Neural cell (in vitro differentiated cells): ENCODE measurements at regions not wholly inside any gene's neighbourhood (a gene's known extent, or its start where the extent isn't known, plus 50 kb on each side); places are given as distances from the start of the nearest gene placed in this dataset.

Experiments
- H2AFZ ChIP-seq: fragments of 200-600, 300-800 bp; sonication (generic), shearing (Covaris generic); 2 replicates; pipeline ENCODE4 v1.6.0; 2014; ENCODE audit warnings: low read depth, mild to moderate bottlenecking, antibody characterized with exemption, low read length, moderate library complexity
- H3F3A ChIP-seq: fragments of 200-600 bp; shearing (Covaris generic); 2 replicates; pipeline ENCODE4 v1.6.1; 2016; ENCODE audit warnings: mild to moderate bottlenecking, moderate library complexity, mixed read lengths, antibody characterized with exemption, low read length; ENCODE audit not compliant: insufficient read depth, poor library complexity, severe bottlenecking
- H3K27ac ChIP-seq: fragments of 200-600, 300-800 bp; sonication (generic), shearing (Covaris generic); 2 replicates; pipeline ENCODE4 v1.5.1; 2014; ENCODE audit warnings: mild to moderate bottlenecking, low read length, moderate library complexity
- H3K27me3 ChIP-seq: fragments of 300-800, 200-600 bp; sonication (generic), shearing (Covaris generic); 2 replicates; pipeline ENCODE4 v1.6.0; 2014; ENCODE audit warnings: mild to moderate bottlenecking, low read depth, low read length, moderate library complexity; ENCODE audit not compliant: insufficient read depth
- H3K36me3 ChIP-seq: fragments of 300-800, 200-600 bp; sonication (generic), shearing (Covaris generic); 2 replicates; pipeline ENCODE4 v1.5.1; 2014; ENCODE audit warnings: mild to moderate bottlenecking, antibody characterized with exemption, low read length, moderate library complexity; ENCODE audit not compliant: insufficient read depth
- H3K4me2 ChIP-seq: fragments of 300-800, 200-600 bp; sonication (generic), shearing (Covaris generic); 2 replicates; pipeline ENCODE4 v1.6.0; 2014; ENCODE audit warnings: mild to moderate bottlenecking, low read length
- H3K4me3 ChIP-seq: fragments of 300-800, 200-600 bp; sonication (generic), shearing (Covaris generic); 2 replicates; pipeline ENCODE4 v1.5.1; 2014; ENCODE audit warnings: mild to moderate bottlenecking, low read length, moderate library complexity
- H3K79me2 ChIP-seq: fragments of 200-600 bp; shearing (Covaris generic); replicated peaks from 2 replicates; pipeline ENCODE4 v1.6.0; 2014; ENCODE audit warnings: mild to moderate bottlenecking, low read length, moderate library complexity; ENCODE audit not compliant: insufficient read depth
- H3K9ac ChIP-seq: fragments of 300-800, 200-600 bp; sonication (generic), shearing (Covaris generic); 2 replicates; pipeline ENCODE4 v1.6.1; 2016; ENCODE audit warnings: mild to moderate bottlenecking, low read length, mixed read lengths
- H3K9me2 ChIP-seq: fragments of 200-600 bp; shearing (Covaris generic); 2 replicates; pipeline ENCODE4 v1.6.1; 2016; ENCODE audit warnings: mild to moderate bottlenecking, low read length, mixed read lengths; ENCODE audit not compliant: insufficient read depth
- H3K9me3 ChIP-seq: fragments of 200-600, 300-800 bp; sonication (generic), shearing (Covaris generic); 2 replicates; pipeline ENCODE4 v1.6.1; 2016; ENCODE audit warnings: mild to moderate bottlenecking, mixed run types, low read length, moderate library complexity, mixed read lengths
- H4K20me1 ChIP-seq: fragments of 200-600 bp; shearing (Covaris generic); 2 replicates; pipeline ENCODE4 v1.6.1; 2016; ENCODE audit warnings: mild to moderate bottlenecking, mixed run types; ENCODE audit not compliant: insufficient read depth
- EP300 ChIP-seq: fragments of 450-650 bp; conservative IDR thresholded peaks from 2 replicates; pipeline ENCODE4 v1.6.1; 2014; ENCODE audit warnings: antibody characterized with exemption, mild to moderate bottlenecking, moderate library complexity; ENCODE audit not compliant: poor library complexity, severe bottlenecking
- EZH2 ChIP-seq: fragments of 200-600, 300-800 bp; shearing (Covaris generic), sonication (generic); IDR thresholded peaks from 2 replicates; pipeline ENCODE4 v1.6.1; 2014; ENCODE audit warnings: antibody characterized with exemption, low read length, borderline replicate concordance, mild to moderate bottlenecking; ENCODE audit not compliant: insufficient read depth, poor library complexity, severe bottlenecking
- MXI1 ChIP-seq: fragments of 450-650 bp; conservative IDR thresholded peaks from 2 replicates; pipeline ENCODE4 v1.6.1; 2014; ENCODE audit warnings: antibody characterized with exemption, mild to moderate bottlenecking; ENCODE audit not compliant: poor library complexity, severe bottlenecking
- POLR2AphosphoS5 ChIP-seq: IDR thresholded peaks from 2 replicates; pipeline ENCODE4 v1.6.1; 2012
- RAD21 ChIP-seq: fragments of 450-650 bp; conservative IDR thresholded peaks from 2 replicates; pipeline ENCODE4 v1.6.1; 2014; ENCODE audit warnings: antibody characterized with exemption, mild to moderate bottlenecking, moderate library complexity
- SMC3 ChIP-seq: fragments of 450-650 bp; conservative IDR thresholded peaks from 2 replicates; pipeline ENCODE4 v1.6.1; 2014; ENCODE audit warnings: antibody characterized with exemption, mild to moderate bottlenecking, moderate library complexity; ENCODE audit not compliant: poor library complexity
- TAF1 ChIP-seq: IDR thresholded peaks from 2 replicates; pipeline ENCODE4 v1.6.1; 2012; ENCODE audit warnings: low read depth
- TF ChIP-seq, protein P1 (sequence below): IDR thresholded peaks from 2 replicates; pipeline ENCODE4 v1.6.1; 2012; ENCODE audit warnings: borderline replicate concordance
- TF ChIP-seq, protein P2 (sequence below): fragments of 450-650 bp; IDR thresholded peaks from 2 replicates; pipeline ENCODE4 v1.5.1; 2014; ENCODE audit warnings: antibody characterized with exemption, mild to moderate bottlenecking, moderate library complexity; ENCODE audit not compliant: poor library complexity, severe bottlenecking

DNA sequence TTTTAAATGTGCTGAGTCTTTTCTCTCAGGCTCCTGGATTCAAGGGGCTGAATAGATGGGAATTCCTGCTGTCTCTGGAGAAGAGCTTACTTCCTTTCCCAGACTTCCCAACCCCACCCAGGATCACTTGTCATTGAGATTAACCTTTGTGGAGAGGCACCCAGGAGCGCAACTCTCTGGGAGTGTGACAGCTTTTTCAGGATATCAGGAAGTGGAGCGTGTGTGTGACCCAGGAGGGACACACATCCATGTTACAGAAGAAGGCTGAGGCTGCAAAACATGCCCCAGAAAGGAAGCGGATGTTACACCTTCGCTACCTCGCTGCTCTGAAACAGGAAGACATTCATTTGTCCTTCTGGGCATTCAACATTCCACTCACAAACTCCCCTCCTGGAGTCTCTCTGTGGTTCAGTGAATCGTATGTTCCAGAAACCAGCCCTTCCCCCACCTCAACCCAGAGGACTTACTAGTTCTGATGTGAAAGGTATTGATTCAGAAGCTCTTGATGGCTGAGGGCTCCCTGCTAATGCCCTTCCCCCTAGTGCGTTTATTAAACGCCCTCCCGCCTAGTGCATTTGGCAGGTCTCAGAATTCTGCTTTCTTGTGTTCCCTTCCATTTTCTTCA is 523.9 kb downstream of the TNS1 start:
- H3K27ac ChIP-seq, result no peak overlapping the region
- no peaks in the 10 kb centered on the region for H3K79me2 ChIP-seq
- no peaks in the 10 kb centered on the region for H3K9me3 ChIP-seq
- H3K9ac ChIP-seq, result no peak overlapping the region
- H3F3A ChIP-seq, result no peaks in the 10 kb centered on the region
- no peaks in the 10 kb centered on the region for H3K36me3 ChIP-seq
- no peak overlapping the region for H3K4me2 ChIP-seq
- H3K4me3 ChIP-seq, result no peak overlapping the region
- H3K9me2 ChIP-seq, result no peaks in the 10 kb centered on the region
- no peak overlapping the region for H2AFZ ChIP-seq
- TF ChIP-seq MXI1 (no peak), TAF1 (no peak), POLR2AphosphoS5 (no peak), EZH2 (no peak), SMC3 (no peak), EP300 (no peak), RAD21 (no peak)
- TF ChIP-seq, protein P1, sequence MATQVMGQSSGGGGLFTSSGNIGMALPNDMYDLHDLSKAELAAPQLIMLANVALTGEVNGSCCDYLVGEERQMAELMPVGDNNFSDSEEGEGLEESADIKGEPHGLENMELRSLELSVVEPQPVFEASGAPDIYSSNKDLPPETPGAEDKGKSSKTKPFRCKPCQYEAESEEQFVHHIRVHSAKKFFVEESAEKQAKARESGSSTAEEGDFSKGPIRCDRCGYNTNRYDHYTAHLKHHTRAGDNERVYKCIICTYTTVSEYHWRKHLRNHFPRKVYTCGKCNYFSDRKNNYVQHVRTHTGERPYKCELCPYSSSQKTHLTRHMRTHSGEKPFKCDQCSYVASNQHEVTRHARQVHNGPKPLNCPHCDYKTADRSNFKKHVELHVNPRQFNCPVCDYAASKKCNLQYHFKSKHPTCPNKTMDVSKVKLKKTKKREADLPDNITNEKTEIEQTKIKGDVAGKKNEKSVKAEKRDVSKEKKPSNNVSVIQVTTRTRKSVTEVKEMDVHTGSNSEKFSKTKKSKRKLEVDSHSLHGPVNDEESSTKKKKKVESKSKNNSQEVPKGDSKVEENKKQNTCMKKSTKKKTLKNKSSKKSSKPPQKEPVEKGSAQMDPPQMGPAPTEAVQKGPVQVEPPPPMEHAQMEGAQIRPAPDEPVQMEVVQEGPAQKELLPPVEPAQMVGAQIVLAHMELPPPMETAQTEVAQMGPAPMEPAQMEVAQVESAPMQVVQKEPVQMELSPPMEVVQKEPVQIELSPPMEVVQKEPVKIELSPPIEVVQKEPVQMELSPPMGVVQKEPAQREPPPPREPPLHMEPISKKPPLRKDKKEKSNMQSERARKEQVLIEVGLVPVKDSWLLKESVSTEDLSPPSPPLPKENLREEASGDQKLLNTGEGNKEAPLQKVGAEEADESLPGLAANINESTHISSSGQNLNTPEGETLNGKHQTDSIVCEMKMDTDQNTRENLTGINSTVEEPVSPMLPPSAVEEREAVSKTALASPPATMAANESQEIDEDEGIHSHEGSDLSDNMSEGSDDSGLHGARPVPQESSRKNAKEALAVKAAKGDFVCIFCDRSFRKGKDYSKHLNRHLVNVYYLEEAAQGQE, result no peak
- TF ChIP-seq, protein P2, sequence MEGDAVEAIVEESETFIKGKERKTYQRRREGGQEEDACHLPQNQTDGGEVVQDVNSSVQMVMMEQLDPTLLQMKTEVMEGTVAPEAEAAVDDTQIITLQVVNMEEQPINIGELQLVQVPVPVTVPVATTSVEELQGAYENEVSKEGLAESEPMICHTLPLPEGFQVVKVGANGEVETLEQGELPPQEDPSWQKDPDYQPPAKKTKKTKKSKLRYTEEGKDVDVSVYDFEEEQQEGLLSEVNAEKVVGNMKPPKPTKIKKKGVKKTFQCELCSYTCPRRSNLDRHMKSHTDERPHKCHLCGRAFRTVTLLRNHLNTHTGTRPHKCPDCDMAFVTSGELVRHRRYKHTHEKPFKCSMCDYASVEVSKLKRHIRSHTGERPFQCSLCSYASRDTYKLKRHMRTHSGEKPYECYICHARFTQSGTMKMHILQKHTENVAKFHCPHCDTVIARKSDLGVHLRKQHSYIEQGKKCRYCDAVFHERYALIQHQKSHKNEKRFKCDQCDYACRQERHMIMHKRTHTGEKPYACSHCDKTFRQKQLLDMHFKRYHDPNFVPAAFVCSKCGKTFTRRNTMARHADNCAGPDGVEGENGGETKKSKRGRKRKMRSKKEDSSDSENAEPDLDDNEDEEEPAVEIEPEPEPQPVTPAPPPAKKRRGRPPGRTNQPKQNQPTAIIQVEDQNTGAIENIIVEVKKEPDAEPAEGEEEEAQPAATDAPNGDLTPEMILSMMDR, result no peak
- no peaks in the 10 kb centered on the region for H4K20me1 ChIP-seq
- H3K27me3 ChIP-seq, result no peaks in the 10 kb centered on the region

DNA sequence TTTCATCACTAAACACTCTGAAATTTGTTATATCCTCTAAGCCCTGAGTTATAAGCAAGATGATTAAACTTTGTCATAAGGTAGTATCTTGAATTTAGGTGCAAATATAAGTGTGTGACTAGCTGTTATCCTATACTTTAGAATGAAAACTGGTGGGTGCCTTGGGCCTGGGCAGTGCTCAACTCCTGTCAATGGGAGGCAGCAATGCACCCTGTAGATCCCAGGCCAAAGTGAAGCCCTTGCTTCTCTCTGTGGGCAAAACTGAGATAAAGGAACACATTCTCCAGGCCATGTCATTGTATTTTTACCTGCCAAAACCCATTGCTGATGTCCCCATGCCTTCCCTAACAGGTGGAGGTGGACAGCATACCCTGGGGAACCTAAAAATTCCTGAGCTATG is 525.2 kb downstream of the TNS1 start:
- Histone ChIP-seq H3K27ac (no peak overlapping the region), H3K36me3 (no peaks in the 10 kb centered on the region), H2AFZ (no peak overlapping the region), H4K20me1 (no peaks in the 10 kb centered on the region), H3K27me3 (no peaks in the 10 kb centered on the region), H3K4me3 (no peak overlapping the region), H3F3A (no peaks in the 10 kb centered on the region), H3K9me3 (no peaks in the 10 kb centered on the region), H3K4me2 (no peak overlapping the region), H3K9ac (no peak overlapping the region), H3K9me2 (no peaks in the 10 kb centered on the region), H3K79me2 (no peaks in the 10 kb centered on the region)
- TF ChIP-seq, protein P2, result no peak
- no peak for TF ChIP-seq SMC3
- TF ChIP-seq EZH2, result no peak
- TF ChIP-seq, protein P1, result no peak
- TF ChIP-seq RAD21, result no peak
- no peak for TF ChIP-seq MXI1
- TF ChIP-seq POLR2AphosphoS5, result no peak
- TF ChIP-seq TAF1, result no peak
- TF ChIP-seq EP300, result no peak
